OCI-LY7 (cell line): ENCODE measurements at regions not wholly inside any gene's neighbourhood (a gene's known extent, or its start where the extent isn't known, plus 50 kb on each side); places are given as distances from the start of the nearest gene placed in this dataset.

ENCODE experiments used
- CTCF ChIP-seq: fragments of 200-600 bp; sonication (generic); conservative IDR thresholded peaks from 2 replicates; pipeline ENCODE4 v1.5.1; 2014; ENCODE audit warnings: mild to moderate bottlenecking, antibody characterized with exemption, low read length, moderate library complexity, mixed read lengths
- EZH2phosphoT487 ChIP-seq: fragments of 200-600 bp; sonication (generic); IDR thresholded peaks from 2 replicates; pipeline ENCODE4 v1.6.1; 2018; ENCODE audit warnings: low read depth, borderline replicate concordance, mild to moderate bottlenecking, mixed run types, antibody characterized with exemption, low read length, moderate library complexity, mixed read lengths

GRCh38 chr15:50848349-50848748, 60.1 kb upstream of the AP4E1 start:
- TF ChIP-seq EZH2phosphoT487 (no peak), CTCF (no peak)
